ENCODE measurements at regions not wholly inside any gene's neighbourhood (a gene's known extent, or its start where the extent isn't known, plus 50 kb on each side); places are given as distances from the start of the nearest gene placed in this dataset.
"Not testable (repeated sequence)": the region's sequence is repeated elsewhere in the genome, so short reads cannot be mapped to it uniquely, and the experiment has no call there.

DNA sequence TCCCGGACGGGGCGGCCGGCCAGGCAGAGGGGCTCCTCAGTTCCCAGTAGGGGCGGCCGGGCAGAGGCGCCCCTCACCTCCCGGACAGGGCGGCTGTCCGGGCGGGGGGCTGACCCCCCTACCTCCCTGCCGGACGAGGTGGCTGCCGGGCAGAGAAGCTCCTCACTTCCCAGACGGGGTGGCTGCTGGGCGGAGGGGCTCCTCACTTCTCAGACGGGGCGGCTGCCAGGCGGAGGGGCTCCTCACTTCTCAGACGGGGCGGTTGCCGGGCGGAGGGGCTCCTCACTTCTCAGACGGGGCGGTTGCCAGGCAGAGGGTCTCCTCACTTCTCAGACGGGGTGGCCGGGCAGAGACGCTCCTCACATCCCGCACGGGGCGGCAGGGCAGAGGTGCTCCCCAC is 84.6 kb downstream of the SHANK2 start:
- H3K4me3 ChIP-seq (ENCODE audit: low read length); H3K36me3 Mint-ChIP-seq; H3K27me3 ChIP-seq (ENCODE audit: insufficient read depth, low read length, poor library complexity, severe bottlenecking); H3K4me1 ChIP-seq (ENCODE audit: insufficient read depth, low read length); DNase-seq; H3K9me3 ChIP-seq (ENCODE audit: low read length); H3K9me3 Mint-ChIP-seq; CTCF ChIA-PET; H3K27ac ChIP-seq (ENCODE audit: low read depth, low read length); H3K27ac Mint-ChIP-seq; POLR2A ChIA-PET; H3K36me3 ChIP-seq (ENCODE audit: insufficient read depth, low read length); H3K4me3 Mint-ChIP-seq; H3K4me1 Mint-ChIP-seq; H3K27me3 Mint-ChIP-seq: not testable (repeated sequence)

DNA sequence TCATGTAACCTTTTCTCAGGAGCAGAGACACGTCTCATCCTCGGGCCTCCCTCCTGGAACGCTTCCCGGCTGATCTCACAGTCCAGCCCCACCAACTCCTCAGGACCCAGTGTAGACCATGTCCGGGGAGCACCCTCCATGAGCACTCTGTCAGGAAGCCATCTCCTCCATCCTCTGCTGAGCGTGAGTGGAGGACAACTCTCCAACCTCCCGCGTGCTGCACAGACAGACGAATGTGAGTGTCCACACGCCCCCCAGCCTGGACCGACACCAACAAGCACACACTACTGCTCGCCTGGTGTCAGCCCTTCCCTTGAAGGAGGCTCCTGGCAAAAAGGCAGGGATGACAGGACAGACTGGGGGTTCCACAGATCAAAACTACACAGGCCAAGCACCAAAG is 86.6 kb downstream of the SHANK2 start:
- no peaks in the 10 kb centered on the region for H3K4me1 ChIP-seq (ENCODE audit: insufficient read depth, low read length)
- no peaks in the 10 kb centered on the region for H3K36me3 Mint-ChIP-seq
- no peaks in the 10 kb centered on the region for H3K36me3 ChIP-seq (ENCODE audit: insufficient read depth, low read length)
- H3K27ac Mint-ChIP-seq, result no peak overlapping the region
- no peaks in the 10 kb centered on the region for H3K4me1 Mint-ChIP-seq
- H3K9me3 ChIP-seq (ENCODE audit: low read length), result no peaks in the 10 kb centered on the region
- CTCF ChIA-PET, result no interaction called here
- no peaks in the 10 kb centered on the region for H3K9me3 Mint-ChIP-seq
- POLR2A ChIA-PET, result no interaction called here
- H3K4me3 ChIP-seq (ENCODE audit: low read length), result no peak overlapping the region
- H3K27ac ChIP-seq (ENCODE audit: low read depth, low read length), result no peak overlapping the region
- H3K27me3 Mint-ChIP-seq, result no peaks in the 10 kb centered on the region
- no peak overlapping the region for H3K4me3 Mint-ChIP-seq
- no peak for DNase-seq
- H3K27me3 ChIP-seq (ENCODE audit: insufficient read depth, low read length, poor library complexity, severe bottlenecking), result no peaks in the 10 kb centered on the region

DNA sequence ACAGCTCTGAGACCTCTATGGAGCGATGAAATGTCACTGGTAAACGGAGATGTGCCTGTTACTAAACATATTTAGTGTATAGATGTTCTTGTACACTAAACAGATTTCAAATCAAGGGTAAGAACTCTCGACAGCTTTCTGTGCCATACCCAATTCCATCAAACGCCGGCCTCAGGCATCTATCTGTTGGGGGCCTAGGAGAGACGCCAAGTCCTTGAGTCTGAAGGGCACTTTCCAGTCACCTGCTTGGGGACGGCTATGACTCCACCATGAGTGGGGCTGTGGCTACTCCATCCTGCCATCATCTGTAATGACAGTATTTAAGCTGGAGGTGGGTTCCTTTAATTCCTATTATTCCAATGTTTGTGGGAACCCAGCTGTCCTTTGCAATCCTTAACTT is 87.8 kb downstream of the SHANK2 start:
- ChIA-PET CTCF (no interaction called here), POLR2A (no interaction called here)
- H3K27me3 Mint-ChIP-seq, result no peaks in the 10 kb centered on the region
- H3K27ac ChIP-seq (ENCODE audit: low read depth, low read length), result no peak overlapping the region
- no peaks in the 10 kb centered on the region for H3K27me3 ChIP-seq (ENCODE audit: insufficient read depth, low read length, poor library complexity, severe bottlenecking)
- no peaks in the 10 kb centered on the region for H3K4me1 ChIP-seq (ENCODE audit: insufficient read depth, low read length)
- H3K4me3 Mint-ChIP-seq, result no peak overlapping the region
- H3K9me3 Mint-ChIP-seq, result no peaks in the 10 kb centered on the region
- no peak for DNase-seq
- no peak overlapping the region for H3K27ac Mint-ChIP-seq
- no peaks in the 10 kb centered on the region for H3K9me3 ChIP-seq (ENCODE audit: low read length)
- no peaks in the 10 kb centered on the region for H3K36me3 ChIP-seq (ENCODE audit: insufficient read depth, low read length)
- no peak overlapping the region for H3K4me3 ChIP-seq (ENCODE audit: low read length)
- no peaks in the 10 kb centered on the region for H3K4me1 Mint-ChIP-seq
- H3K36me3 Mint-ChIP-seq, result no peaks in the 10 kb centered on the region

DNA sequence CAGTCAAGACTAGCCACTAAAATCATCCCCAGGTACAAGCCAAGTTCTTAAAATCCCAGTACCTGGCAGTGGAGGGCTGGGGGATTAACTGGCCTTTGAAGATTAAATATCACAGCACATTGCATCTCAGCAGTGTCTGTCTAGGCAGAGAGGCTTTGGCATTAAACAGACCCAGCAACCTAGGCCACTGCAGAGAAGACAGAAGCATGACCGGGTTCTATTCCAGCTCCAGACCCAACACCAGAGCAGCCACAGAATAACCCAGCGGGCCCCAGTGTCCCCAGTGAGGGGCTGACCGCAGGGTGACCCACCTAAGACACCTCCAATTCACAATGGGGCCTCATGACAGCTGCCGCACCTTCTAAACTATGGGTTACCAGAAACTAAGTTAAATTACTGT is 88.2 kb downstream of the SHANK2 start:
- H3K4me1 ChIP-seq (ENCODE audit: insufficient read depth, low read length), result no peaks in the 10 kb centered on the region
- no peak overlapping the region for H3K4me3 Mint-ChIP-seq

DNA sequence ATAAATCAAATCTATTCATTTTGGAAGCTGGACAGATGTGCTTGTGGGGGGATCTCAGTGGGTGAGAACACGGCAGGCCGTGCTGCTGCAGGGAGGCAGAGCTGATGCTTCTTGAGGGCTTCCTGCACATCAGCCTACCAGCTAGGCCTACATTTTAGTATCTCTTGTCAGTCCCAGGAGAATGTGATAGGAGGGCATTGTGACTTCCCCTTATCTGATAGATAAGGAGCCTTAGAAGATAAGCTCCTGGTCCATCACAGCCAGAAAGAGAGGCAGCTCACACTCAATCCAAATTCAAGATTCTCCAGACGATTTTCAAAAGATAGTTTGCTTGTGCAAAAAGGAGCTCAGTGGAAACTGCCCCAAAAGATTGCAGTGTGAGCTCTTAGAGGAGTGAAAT is 89.0 kb downstream of the SHANK2 start:
- H3K27me3 Mint-ChIP-seq, result no peaks in the 10 kb centered on the region
- H3K27ac Mint-ChIP-seq, result no peak overlapping the region
- no peak overlapping the region for H3K4me3 Mint-ChIP-seq
- H3K9me3 ChIP-seq (ENCODE audit: low read length), result no peaks in the 10 kb centered on the region
- H3K4me1 Mint-ChIP-seq, result no peaks in the 10 kb centered on the region
- no peaks in the 10 kb centered on the region for H3K27me3 ChIP-seq (ENCODE audit: insufficient read depth, low read length, poor library complexity, severe bottlenecking)
- DNase-seq, result no peak
- no peaks in the 10 kb centered on the region for H3K36me3 Mint-ChIP-seq
- ChIA-PET POLR2A (no interaction called here), CTCF (no interaction called here)
- no peaks in the 10 kb centered on the region for H3K36me3 ChIP-seq (ENCODE audit: insufficient read depth, low read length)
- H3K4me1 ChIP-seq (ENCODE audit: insufficient read depth, low read length), result no peaks in the 10 kb centered on the region
- H3K4me3 ChIP-seq (ENCODE audit: low read length), result no peak overlapping the region
- peaks cover 0 to 3% (median 0%) of the 10 kb centered on the region in 5 donors for H3K9me3 Mint-ChIP-seq
- H3K27ac ChIP-seq (ENCODE audit: low read depth, low read length), result no peak overlapping the region

More for the DNA sequence above, 88.2 kb downstream of the SHANK2 start:
- H3K27me3 Mint-ChIP-seq, result no peaks in the 10 kb centered on the region
- H3K27ac Mint-ChIP-seq, result peak overlapping the region in 1 of 8 donors; percentile 72
- H3K9me3 ChIP-seq (ENCODE audit: low read length), result no peaks in the 10 kb centered on the region
- H3K4me1 Mint-ChIP-seq, result no peaks in the 10 kb centered on the region
- no peaks in the 10 kb centered on the region for H3K27me3 ChIP-seq (ENCODE audit: insufficient read depth, low read length, poor library complexity, severe bottlenecking)
- ChIA-PET POLR2A (no interaction called here), CTCF (no interaction called here)
- no peak overlapping the region for H3K4me3 ChIP-seq (ENCODE audit: low read length)
- H3K9me3 Mint-ChIP-seq, result peaks cover 0 to 3% (median 0%) of the 10 kb centered on the region in 5 donors
- no peak for DNase-seq
- no peak overlapping the region for H3K27ac ChIP-seq (ENCODE audit: low read depth, low read length)
- no peaks in the 10 kb centered on the region for H3K36me3 ChIP-seq (ENCODE audit: insufficient read depth, low read length)
- H3K36me3 Mint-ChIP-seq, result no peaks in the 10 kb centered on the region

DNA sequence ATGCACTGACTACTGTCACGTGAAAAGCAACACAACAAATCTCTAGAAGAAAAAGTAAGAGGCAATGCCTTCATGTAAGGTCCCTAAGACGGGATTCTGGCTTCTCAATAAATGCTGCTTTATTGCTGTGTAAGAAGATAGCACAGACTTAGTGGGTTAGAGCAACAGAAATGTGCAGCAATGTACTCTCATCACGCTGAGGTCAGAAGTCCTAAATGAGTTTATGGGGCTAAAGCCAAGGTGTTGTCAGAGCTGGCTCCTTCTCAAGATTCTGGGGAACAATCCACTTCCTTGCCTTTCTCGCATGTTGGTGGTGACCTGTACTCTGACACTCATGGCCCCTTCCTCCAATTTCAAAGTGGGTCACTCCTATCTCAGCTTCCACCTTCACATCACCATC is 93.4 kb downstream of the SHANK2 start:
- no peak overlapping the region for H3K27ac Mint-ChIP-seq
- H3K36me3 Mint-ChIP-seq, result no peaks in the 10 kb centered on the region
- H3K9me3 Mint-ChIP-seq, result peaks cover 0 to 3% (median 0%) of the 10 kb centered on the region in 5 donors

DNA sequence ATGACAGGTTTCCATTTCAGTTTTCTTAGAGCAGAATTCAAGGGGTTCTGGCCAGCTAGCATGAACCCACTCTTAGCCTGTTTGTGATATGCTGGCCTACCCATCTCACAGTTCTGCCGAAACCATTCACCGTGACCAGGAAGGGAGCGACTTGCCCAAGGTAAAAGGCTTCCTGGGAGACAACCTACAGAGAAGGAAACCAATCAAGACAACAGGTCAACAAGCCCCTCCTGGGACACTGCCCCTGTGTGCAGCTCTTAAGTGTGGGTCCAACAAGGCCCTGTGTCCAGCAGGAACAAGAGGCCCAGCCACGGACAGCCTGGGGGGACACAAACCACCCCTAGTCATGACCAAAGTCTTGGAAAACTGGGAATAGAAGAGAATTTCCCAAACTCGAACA is 94.7 kb downstream of the SHANK2 start:
- H3K9me3 ChIP-seq (ENCODE audit: low read length); H3K27ac ChIP-seq (ENCODE audit: low read depth, low read length); H3K4me3 ChIP-seq (ENCODE audit: low read length); POLR2A ChIA-PET; DNase-seq; H3K4me1 ChIP-seq (ENCODE audit: insufficient read depth, low read length); H3K27ac Mint-ChIP-seq; H3K4me3 Mint-ChIP-seq; H3K36me3 ChIP-seq (ENCODE audit: insufficient read depth, low read length); H3K27me3 ChIP-seq (ENCODE audit: insufficient read depth, low read length, poor library complexity, severe bottlenecking); H3K36me3 Mint-ChIP-seq; H3K4me1 Mint-ChIP-seq; CTCF ChIA-PET; H3K9me3 Mint-ChIP-seq: not testable (repeated sequence)
- H3K27me3 Mint-ChIP-seq, result peaks cover 8 to 19% of the 10 kb centered on the region in 2 donors

More for the DNA sequence above, 93.4 kb downstream of the SHANK2 start:
- no peak overlapping the region for H3K27ac ChIP-seq (ENCODE audit: low read depth, low read length)
- H3K9me3 ChIP-seq (ENCODE audit: low read length), result no peaks in the 10 kb centered on the region
- no peaks in the 10 kb centered on the region for H3K36me3 ChIP-seq (ENCODE audit: insufficient read depth, low read length)
- no peaks in the 10 kb centered on the region for H3K4me1 Mint-ChIP-seq
- POLR2A ChIA-PET, result no interaction called here
- H3K27me3 ChIP-seq (ENCODE audit: insufficient read depth, low read length, poor library complexity, severe bottlenecking), result no peaks in the 10 kb centered on the region
- no peaks in the 10 kb centered on the region for H3K4me1 ChIP-seq (ENCODE audit: insufficient read depth, low read length)
- DNase-seq, result no peak
- H3K4me3 ChIP-seq (ENCODE audit: low read length), result no peak overlapping the region
- no peak overlapping the region for H3K4me3 Mint-ChIP-seq
- CTCF ChIA-PET, result no interaction called here
- peaks cover 8 to 17% of the 10 kb centered on the region in 2 donors for H3K27me3 Mint-ChIP-seq

DNA sequence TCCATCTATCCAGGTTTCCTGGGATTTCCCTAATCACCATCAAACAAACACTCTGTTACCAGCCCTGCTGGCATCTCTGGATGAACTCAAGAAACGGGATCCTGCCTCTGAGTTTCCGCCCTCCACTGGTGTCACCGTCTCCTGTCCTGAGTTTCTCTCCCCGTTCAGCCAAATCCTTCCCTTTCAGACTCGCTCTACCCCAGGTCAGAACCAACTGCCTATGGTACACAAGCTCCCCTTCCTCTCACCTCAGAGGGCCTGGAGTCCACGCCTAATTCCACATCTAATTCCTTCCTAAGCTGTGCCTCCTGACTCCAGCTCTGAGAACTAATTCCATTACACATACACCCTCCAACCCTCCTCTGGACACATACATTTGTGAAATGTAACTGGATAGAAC is 96.1 kb downstream of the SHANK2 start:
- Mint-ChIP-seq H3K4me3 (no peak overlapping the region), H3K36me3 (no peaks in the 10 kb centered on the region), H3K27me3 (peaks cover 9 to 25% of the 10 kb centered on the region in 2 donors), H3K27ac (no peak overlapping the region), H3K4me1 (peaks cover 0 to 4% (median 0%) of the 10 kb centered on the region in 3 donors), H3K9me3 (peaks cover 0 to 3% (median 0%) of the 10 kb centered on the region in 5 donors)
- no peaks in the 10 kb centered on the region for H3K4me1 ChIP-seq (ENCODE audit: insufficient read depth, low read length)
- POLR2A ChIA-PET, result no interaction called here
- H3K4me3 ChIP-seq (ENCODE audit: low read length), result no peak overlapping the region
- no peaks in the 10 kb centered on the region for H3K9me3 ChIP-seq (ENCODE audit: low read length)
- no peaks in the 10 kb centered on the region for H3K27me3 ChIP-seq (ENCODE audit: insufficient read depth, low read length, poor library complexity, severe bottlenecking)
- CTCF ChIA-PET, result no interaction called here
- no peak for DNase-seq
- no peaks in the 10 kb centered on the region for H3K36me3 ChIP-seq (ENCODE audit: insufficient read depth, low read length)
- no peak overlapping the region for H3K27ac ChIP-seq (ENCODE audit: low read depth, low read length)

DNA sequence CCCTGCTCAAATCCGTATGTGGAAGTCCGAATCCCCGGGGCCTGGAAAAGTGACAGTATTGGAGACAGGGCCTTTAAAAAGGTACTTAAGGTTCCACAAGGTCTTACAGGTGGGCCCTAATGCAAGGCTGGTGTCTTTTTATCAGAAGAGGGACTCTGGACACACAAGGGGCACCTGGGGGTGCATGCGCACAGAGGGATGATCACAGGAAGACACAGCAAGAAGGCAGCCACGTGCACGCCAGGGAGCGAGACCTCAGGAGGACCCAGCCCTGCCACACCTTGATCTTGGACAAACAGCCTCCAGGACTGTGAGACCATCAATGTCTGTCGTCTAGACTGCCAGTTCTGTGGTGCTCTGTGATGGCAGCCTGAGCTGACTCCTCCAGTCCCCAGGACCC is 96.5 kb downstream of the SHANK2 start:
- Mint-ChIP-seq H3K36me3 (no peaks in the 10 kb centered on the region), H3K4me1 (peaks cover 0 to 4% (median 0%) of the 10 kb centered on the region in 3 donors), H3K27me3 (peaks cover 11 to 26% of the 10 kb centered on the region in 2 donors), H3K4me3 (no peak overlapping the region), H3K27ac (no peak overlapping the region), H3K9me3 (peaks cover 0 to 3% (median 0%) of the 10 kb centered on the region in 5 donors)
- Histone ChIP-seq H3K36me3 (ENCODE audit: insufficient read depth, low read length) (no peaks in the 10 kb centered on the region), H3K27ac (ENCODE audit: low read depth, low read length) (no peak overlapping the region), H3K9me3 (ENCODE audit: low read length) (no peaks in the 10 kb centered on the region), H3K27me3 (ENCODE audit: insufficient read depth, low read length, poor library complexity, severe bottlenecking) (no peaks in the 10 kb centered on the region), H3K4me3 (ENCODE audit: low read length) (no peak overlapping the region), H3K4me1 (ENCODE audit: insufficient read depth, low read length) (no peaks in the 10 kb centered on the region)
- POLR2A ChIA-PET, result no interaction called here
- CTCF ChIA-PET, result no interaction called here
- no peak for DNase-seq
